ENCODE measurements at regions not wholly inside any gene's neighbourhood (a gene's known extent, or its start where the extent isn't known, plus 50 kb on each side); places are given as distances from the start of the nearest gene placed in this dataset.

- H3K36me3 ChIP-seq (ENCODE audit: control insufficient read depth in 2 of 2, insufficient read depth in 2 of 2, low read length in 1 of 2), result no peaks in the 10 kb centered on the region
- POLR2A ChIA-PET, result no interaction called here
- peaks cover 0 to 3% of the 10 kb centered on the region in 2 experiments; a peak in 1 of 4 replicates for H3K27me3 ChIP-seq (replicated peaks in 1 of 2; ENCODE audit: control insufficient read depth in 2 of 2, insufficient read depth in 2 of 2, low read length in 1 of 2)
- H3K4me3 ChIP-seq, result no peak overlapping the region
- CTCF ChIA-PET, result no interaction called here
- H3K9me3 ChIP-seq (replicated peaks; ENCODE audit: control insufficient read depth, insufficient read depth, low read length), result no peaks in the 10 kb centered on the region
- BruUV-seq (replicated peaks), result no TSS peak
- RAD21 ChIA-PET (ENCODE audit: unreplicated experiment), result interaction anchor here (0.7 kb wide), 1 partner anchor 571 kb away, joined by 3 read pairs; no protein-coding TSS in a partner anchor
- no peak overlapping the region for H3K27ac ChIP-seq (ENCODE audit: control insufficient read depth, insufficient read depth)
- no peak overlapping the region for H3K9ac ChIP-seq (ENCODE audit: control insufficient read depth, insufficient read depth, low read length)
- no peaks in the 10 kb centered on the region for H3K79me2 ChIP-seq (ENCODE audit: control insufficient read depth, insufficient read depth, low read length)
- in situ Hi-C loops (cut with MboI) (no loop called here), intact Hi-C loops (cut with micrococcal nuclease; ENCODE audit: unreplicated experiment) (no loop called here)
- no peak for TF ChIP-seq RELA (IDR thresholded peaks at IDR 0.05; ENCODE audit: borderline replicate concordance, partially characterized antibody)
- TF ChIP-seq NR2F1 (conservative IDR thresholded peaks at IDR 0.05), result no peak
- TF ChIP-seq PAX5 (IDR thresholded peaks at IDR 0.05; ENCODE audit: borderline replicate concordance, low read depth, low read length), result no peak
- no peaks in the 10 kb centered on the region for H4K20me1 ChIP-seq (ENCODE audit: control insufficient read depth, insufficient read depth)
- no peak for DNase-seq (ENCODE audit: low read depth, low spot score)
- FAIRE-seq, result no peak
- H2AFZ ChIP-seq (ENCODE audit: control insufficient read depth, low read depth, low read length), result no peak overlapping the region
- no peaks in the 10 kb centered on the region for H3K4me1 ChIP-seq (ENCODE audit: control insufficient read depth, insufficient read depth, low read length)
- ATAC-seq, result no peak
- SMC1A ChIA-PET (ENCODE audit: uncharacterized antibody, unreplicated experiment), result no interaction called here
- 46% methylated on average over 13 of the region's 13 CpGs for WGBS (ENCODE audit: insufficient coverage, insufficient replicate concordance, low lambda C conversion rate, missing lambda C conversion rate)
- no peak overlapping the region for H3K4me2 ChIP-seq (ENCODE audit: control insufficient read depth, insufficient read depth)
Observed at GRCh38 chr2:19675856-19676460, 225.8 kb downstream of the TTC32 start.

GRCh38 chr2:19675003-19675629, 226.7 kb downstream of the TTC32 start:
- no peak for DNase-seq (ENCODE audit: low read depth, low spot score)
- BruUV-seq (replicated peaks), result no TSS peak
- CTCF ChIA-PET, result no interaction called here
- Histone ChIP-seq H2AFZ (ENCODE audit: control insufficient read depth, low read depth, low read length) (no peak overlapping the region), H3K4me1 (ENCODE audit: control insufficient read depth, insufficient read depth, low read length) (no peaks in the 10 kb centered on the region), H4K20me1 (ENCODE audit: control insufficient read depth, insufficient read depth) (no peaks in the 10 kb centered on the region), H3K4me2 (ENCODE audit: control insufficient read depth, insufficient read depth) (no peak overlapping the region), H3K36me3 (ENCODE audit: control insufficient read depth in 2 of 2, insufficient read depth in 2 of 2, low read length in 1 of 2) (no peaks in the 10 kb centered on the region), H3K27me3 (replicated peaks in 1 of 2; ENCODE audit: control insufficient read depth in 2 of 2, insufficient read depth in 2 of 2, low read length in 1 of 2) (no peaks in the 10 kb centered on the region; a peak in 1 of 4 replicates), H3K9ac (ENCODE audit: control insufficient read depth, insufficient read depth, low read length) (no peak overlapping the region), H3K27ac (ENCODE audit: control insufficient read depth, insufficient read depth) (no peak overlapping the region), H3K4me3 (no peak overlapping the region), H3K9me3 (replicated peaks; ENCODE audit: control insufficient read depth, insufficient read depth, low read length) (no peaks in the 10 kb centered on the region), H3K79me2 (ENCODE audit: control insufficient read depth, insufficient read depth, low read length) (no peaks in the 10 kb centered on the region)
- SMC1A ChIA-PET (ENCODE audit: uncharacterized antibody, unreplicated experiment), result no interaction called here
- ATAC-seq, result no peak
- no peak for TF ChIP-seq ESRRA (IDR thresholded peaks at IDR 0.05; ENCODE audit: low read length)
- TF ChIP-seq ZNF24 (IDR thresholded peaks at IDR 0.05), result no peak
- TF ChIP-seq GABPA (IDR thresholded peaks at IDR 0.05; ENCODE audit: low read depth), result no peak
- no peak for TF ChIP-seq HCFC1 (IDR thresholded peaks at IDR 0.05; ENCODE audit: low read length)
- no peak for TF ChIP-seq RAD21 (IDR thresholded peaks at IDR 0.05; ENCODE audit: insufficient read depth, low read depth, low read length)
- TF ChIP-seq FOXM1 (IDR thresholded peaks at IDR 0.05; ENCODE audit: low read depth, low read length), result no peak
- TF ChIP-seq NKRF (conservative IDR thresholded peaks at IDR 0.05), result no peak
- no peak for TF ChIP-seq KDM1A (IDR thresholded peaks at IDR 0.05; ENCODE audit: borderline replicate concordance)
- WGBS (ENCODE audit: insufficient coverage, insufficient replicate concordance, low lambda C conversion rate, missing lambda C conversion rate), result 9% methylated on average over 13 of the region's 13 CpGs
- intact Hi-C loops (cut with micrococcal nuclease; ENCODE audit: unreplicated experiment), result no loop called here
- RAD21 ChIA-PET (ENCODE audit: unreplicated experiment), result no interaction called here
- POLR2A ChIA-PET, result no interaction called here
- in situ Hi-C loops (cut with MboI), result no loop called here
- no peak for FAIRE-seq

Measured in GM12878 (cell line).